Small intestine (tissue), 7 donors: ENCODE measurements at regions not wholly inside any gene's neighbourhood (a gene's known extent, or its start where the extent isn't known, plus 50 kb on each side); places are given as distances from the start of the nearest gene placed in this dataset.
A peak's percentile ranks its signal among the peaks of the same experiment; 100 is the strongest.

Experiments
- DNase-seq, 2 donors: peaks; one replicate each; pipeline versions ENCODE4 v3.0.0 to v3.0.0-alpha.2; 2013
- FAIRE-seq: peaks from 2 replicates; lab custom pipeline; 2012; peaks lifted over from hg19 to GRCh38; lab: Jason Lieb, UNC
- H3K27ac ChIP-seq, 3 donors: one replicate each; pipeline ENCODE4 v1.5.1; 2013; ENCODE audit warnings: low read length in 2 of 3, mild to moderate bottlenecking in 2 of 3, control low read depth in 1 of 3, inconsistent platforms in 1 of 3, low read depth in 1 of 3, moderate library complexity in 1 of 3
- H3K27me3 ChIP-seq, 3 donors: one replicate each; pipeline ENCODE4 v1.6.1; 2013; ENCODE audit warnings: low read length in 3 of 3, inconsistent platforms in 1 of 3; ENCODE audit not compliant: control insufficient read depth in 3 of 3, insufficient read depth in 3 of 3
- H3K36me3 ChIP-seq, 3 donors: one replicate each; pipeline ENCODE4 v1.6.1; 2013; ENCODE audit warnings: low read length in 3 of 3, inconsistent platforms in 1 of 3, low read depth in 1 of 3, mild to moderate bottlenecking in 1 of 3, moderate library complexity in 1 of 3; ENCODE audit not compliant: control insufficient read depth in 3 of 3, insufficient read depth in 2 of 3
- H3K4me1 ChIP-seq, 3 donors: one replicate each; pipeline ENCODE4 v1.6.1; 2013; ENCODE audit warnings: low read length in 2 of 3, inconsistent platforms in 1 of 3, low read depth in 1 of 3, mild to moderate bottlenecking in 1 of 3, moderate library complexity in 1 of 3; ENCODE audit not compliant: control insufficient read depth in 3 of 3, insufficient read depth in 2 of 3
- H3K4me3 ChIP-seq, 3 donors: one replicate each; pipeline ENCODE4 v1.5.1; 2013; ENCODE audit warnings: low read length in 3 of 3, control low read depth in 1 of 3, inconsistent platforms in 1 of 3, low read depth in 1 of 3, mild to moderate bottlenecking in 1 of 3, moderate library complexity in 1 of 3
- H3K9me3 ChIP-seq, 2 donors: one replicate each; pipeline ENCODE4 v1.6.1; 2013; ENCODE audit warnings: low read depth in 1 of 2, low read length in 1 of 2; ENCODE audit not compliant: control insufficient read depth in 2 of 2, insufficient read depth in 1 of 2
- WGBS, 3 donors: extraction: QIAGEN DNeasy Blood & Tissue Kit; methylation state at CpG; one replicate each; pipeline ENCODE4 v1.1.7; 2013; 5-methylcytosine and 5-hydroxymethylcytosine counted together
- donor health status: healthy with polysubstance abuse.
- donor health status: control.
- donor health status: control.
- donor health status: Bipolar disorder and iron deficiency.
- donor health status: healthy.

DNA sequence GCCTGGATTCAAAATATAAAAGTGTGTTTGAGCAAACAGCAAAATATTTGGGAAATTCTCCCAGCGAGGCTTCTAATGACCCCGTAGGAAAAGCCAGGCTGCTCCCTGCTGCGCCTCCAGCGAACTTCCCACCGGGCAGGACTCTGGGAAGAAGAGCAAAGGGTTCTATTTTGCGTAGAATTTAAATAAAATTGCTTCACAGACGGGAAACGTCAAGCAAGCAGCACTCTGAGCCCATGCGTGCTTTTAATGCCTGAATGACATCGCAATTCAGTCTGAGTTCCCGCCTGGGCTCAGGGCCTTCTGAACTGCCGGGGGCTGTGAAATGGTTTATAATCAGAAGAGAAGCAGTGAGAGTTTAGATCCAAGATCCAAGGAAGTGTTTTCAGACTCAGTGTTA lies 775.1 kb downstream of the BRD1 start:
- H3K36me3 ChIP-seq = no peaks in the 10 kb centered on the region
- DNase-seq = no peak
- no peaks in the 10 kb centered on the region for H3K9me3 ChIP-seq
- H3K27ac ChIP-seq = no peak overlapping the region
- no peaks in the 10 kb centered on the region for H3K27me3 ChIP-seq
- H3K4me3 ChIP-seq = peak overlapping the region in 1 of 3 donors; percentile 22
- no peaks in the 10 kb centered on the region for H3K4me1 ChIP-seq
- WGBS, 3 donors = 59 to 76% (median 68%) methylated on average over 12 of the region's 12 CpGs
- FAIRE-seq = no peak

DNA sequence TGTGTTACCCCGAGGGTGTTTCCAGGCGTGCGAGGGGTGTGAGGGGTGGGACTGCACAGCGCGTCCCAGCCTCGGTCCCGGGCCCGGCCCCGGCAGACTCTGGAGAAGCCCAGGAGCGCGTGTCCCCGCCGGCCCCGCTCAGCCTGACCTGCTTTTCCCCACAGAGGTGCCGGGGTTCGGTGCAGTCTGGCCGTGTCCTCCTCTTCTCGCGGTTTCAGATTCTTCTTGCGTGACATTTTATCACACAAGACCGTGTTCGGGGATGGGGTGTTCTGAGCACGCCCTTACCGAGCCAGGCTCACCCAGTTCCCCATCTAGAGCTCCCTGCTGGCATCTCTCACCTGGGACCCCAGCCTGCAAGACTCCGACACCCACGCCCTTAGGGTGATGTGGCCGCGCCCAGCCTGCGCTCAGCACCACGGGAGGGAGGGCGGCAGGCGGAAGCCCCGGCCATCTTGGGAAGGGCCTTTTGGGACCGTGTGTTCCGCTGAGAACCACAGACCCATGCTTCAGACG lies 775.6 kb downstream of the BRD1 start:
- Histone ChIP-seq H3K4me3 (peak overlapping the region in 2 of 3 donors; percentile 2 to 22), H3K27me3 (no peaks in the 10 kb centered on the region), H3K9me3 (no peaks in the 10 kb centered on the region), H3K4me1 (no peaks in the 10 kb centered on the region), H3K27ac (no peak overlapping the region), H3K36me3 (no peaks in the 10 kb centered on the region)
- FAIRE-seq (no peak), DNase-seq (peak in 1 of 2 donors; percentile 11)
- 50 to 54% (median 53%) methylated on average over 36 of the region's 36 CpGs for WGBS, 3 donors

DNA sequence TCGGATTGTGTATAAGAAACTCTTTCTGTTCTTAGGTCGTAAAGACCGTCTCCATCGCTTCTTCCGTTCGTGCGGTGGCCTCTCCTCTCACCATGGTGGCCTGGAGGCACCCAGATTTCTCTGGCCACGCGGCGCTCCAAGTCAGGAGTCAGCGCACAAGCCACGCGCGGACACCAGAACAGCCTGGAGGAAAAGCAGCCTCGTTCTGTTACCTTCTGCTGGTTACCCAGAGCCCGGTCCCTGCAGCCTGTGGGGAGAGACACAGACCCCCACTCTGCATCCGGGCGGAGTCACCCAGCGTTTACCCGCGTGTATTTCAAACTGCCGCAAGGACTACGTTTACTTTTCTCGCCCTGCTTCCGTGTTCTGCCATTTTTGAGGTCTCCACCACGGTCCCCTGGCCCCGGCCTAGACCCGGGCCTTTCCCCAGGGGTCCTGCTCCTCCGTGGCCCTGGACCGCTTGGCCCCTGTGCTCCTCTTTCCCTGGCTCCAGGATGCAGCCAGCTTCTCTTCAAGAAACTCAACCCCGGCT lies 776.1 kb downstream of the BRD1 start:
- Histone ChIP-seq H3K4me1 (no peaks in the 10 kb centered on the region), H3K4me3 (peak overlapping the region in 2 of 3 donors; percentile 2 to 22), H3K9me3 (no peaks in the 10 kb centered on the region), H3K36me3 (no peaks in the 10 kb centered on the region), H3K27ac (no peak overlapping the region), H3K27me3 (no peaks in the 10 kb centered on the region)
- WGBS, 3 donors = 80 to 82% (median 81%) methylated on average over 30 to 31 of the region's 31 CpGs
- DNase-seq (no peak), FAIRE-seq (no peak)

DNA sequence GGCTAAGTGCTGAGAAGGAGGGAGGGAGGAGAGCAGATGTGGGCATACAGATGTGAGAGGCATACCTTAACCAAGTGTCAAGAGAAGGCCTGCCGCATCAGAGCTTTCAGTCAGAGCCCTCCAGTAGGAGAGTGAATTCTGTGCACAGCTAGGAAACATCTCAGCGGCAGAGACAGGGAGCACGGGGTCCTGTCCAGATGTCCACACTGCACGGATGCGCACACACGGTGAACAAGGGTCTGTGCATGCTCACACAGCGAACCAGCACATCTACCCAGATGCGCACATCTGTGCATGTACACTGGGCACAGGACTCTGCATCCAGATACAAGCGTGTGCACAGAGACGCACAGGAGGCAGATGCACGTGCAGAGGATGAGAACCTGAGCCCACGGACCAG lies 778.0 kb downstream of the BRD1 start:
- no peaks in the 10 kb centered on the region for H3K9me3 ChIP-seq
- no peak overlapping the region for H3K27ac ChIP-seq
- no peaks in the 10 kb centered on the region for H3K4me1 ChIP-seq
- DNase-seq (no peak), FAIRE-seq (no peak)
- H3K27me3 ChIP-seq = no peaks in the 10 kb centered on the region
- no peaks in the 10 kb centered on the region for H3K36me3 ChIP-seq
- WGBS, 3 donors = 85 to 92% (median 86%) methylated on average over 12 of the region's 12 CpGs
- H3K4me3 ChIP-seq = no peak overlapping the region

DNA sequence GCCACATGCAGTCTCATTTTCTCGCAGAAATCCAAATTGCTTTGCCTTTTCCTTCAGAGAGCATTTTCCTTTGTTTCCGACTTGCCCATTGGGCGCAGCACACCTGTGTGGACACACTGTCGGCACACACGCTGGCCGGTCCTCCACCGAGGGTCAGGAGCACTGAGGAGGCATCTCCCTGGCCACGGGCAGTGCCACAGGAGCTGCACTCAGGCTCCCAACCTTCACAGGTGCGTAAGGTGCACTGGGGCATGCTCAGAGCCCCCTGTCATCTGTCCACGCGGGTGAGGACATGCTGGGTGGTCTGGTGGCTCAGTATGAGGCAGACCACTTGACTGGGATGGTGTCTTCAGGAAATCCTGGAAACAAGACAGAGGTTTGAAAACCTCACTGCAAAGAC lies 779.1 kb downstream of the BRD1 start:
- 72 to 83% (median 79%) methylated on average over 11 of the region's 11 CpGs for WGBS, 3 donors
- Histone ChIP-seq H3K36me3 (no peaks in the 10 kb centered on the region), H3K9me3 (no peaks in the 10 kb centered on the region), H3K27me3 (no peaks in the 10 kb centered on the region), H3K4me1 (no peaks in the 10 kb centered on the region), H3K4me3 (no peak overlapping the region), H3K27ac (no peak overlapping the region)
- DNase-seq = no peak
- FAIRE-seq = no peak

DNA sequence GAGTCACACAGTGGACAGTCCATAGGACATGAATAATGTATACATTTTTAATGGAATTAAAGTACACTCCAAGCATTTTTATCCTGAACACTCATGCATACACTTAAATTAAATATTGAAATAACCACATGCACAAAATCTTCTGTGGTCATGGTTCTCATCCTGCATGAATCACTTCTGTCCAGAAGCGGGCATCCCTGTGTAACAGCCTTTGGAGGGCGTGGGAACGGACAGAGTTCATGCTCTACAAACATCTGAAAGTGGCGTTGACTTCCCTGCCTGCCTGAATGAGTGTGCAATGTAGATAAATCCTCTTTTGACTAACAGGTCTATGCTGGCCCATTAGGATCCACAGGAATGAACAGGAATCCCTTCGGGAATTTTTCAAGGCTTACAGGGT lies 780.2 kb downstream of the BRD1 start:
- WGBS, 3 donors = 37 to 73% (median 52%) methylated on average over 5 of the region's 5 CpGs
- H3K9me3 ChIP-seq = no peaks in the 10 kb centered on the region
- H3K36me3 ChIP-seq = no peaks in the 10 kb centered on the region
- H3K27me3 ChIP-seq = no peaks in the 10 kb centered on the region
- FAIRE-seq = no peak
- H3K4me3 ChIP-seq = no peak overlapping the region
- no peak for DNase-seq
- no peaks in the 10 kb centered on the region for H3K4me1 ChIP-seq
- H3K27ac ChIP-seq = no peak overlapping the region

DNA sequence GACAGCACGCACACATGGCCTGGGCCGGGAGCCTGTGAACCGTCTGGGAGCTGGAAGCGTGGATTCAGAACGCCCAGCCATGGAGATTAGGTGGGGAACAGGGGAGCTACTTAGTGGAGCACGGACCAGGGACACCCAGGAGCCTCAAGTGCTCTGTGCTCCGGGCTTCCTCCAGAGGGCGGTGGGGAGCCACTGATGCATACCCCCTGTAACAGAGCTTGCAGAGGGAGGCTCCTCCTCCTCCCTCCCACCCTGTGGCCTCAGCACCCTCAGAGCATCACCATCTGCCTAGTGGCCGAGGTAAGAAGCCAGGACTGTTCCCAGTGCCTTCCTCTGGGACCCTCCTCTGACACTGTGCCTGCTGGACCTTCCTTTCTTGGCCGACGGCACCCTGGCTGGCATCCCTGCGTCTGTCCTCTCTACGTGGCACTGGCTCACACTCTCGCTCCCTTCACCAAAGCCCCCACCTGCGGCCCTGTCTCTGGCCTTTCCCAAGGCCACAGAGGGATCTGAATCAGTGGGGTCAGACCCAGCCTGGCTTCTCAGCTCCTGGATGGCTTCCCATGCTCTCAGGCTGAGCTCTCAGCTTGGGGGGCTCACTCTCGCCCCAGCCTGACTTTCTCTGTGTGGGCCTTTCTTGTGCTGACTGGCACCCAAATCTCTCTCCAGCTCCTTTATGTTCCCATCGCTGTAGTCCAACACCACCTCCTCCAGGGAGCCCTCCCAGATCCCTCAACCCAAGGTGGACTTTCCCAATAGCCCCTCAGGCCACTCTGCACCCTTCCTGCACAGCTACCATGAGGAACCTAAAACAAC lies 780.9 kb downstream of the BRD1 start:
- no peak overlapping the region for H3K4me3 ChIP-seq
- no peaks in the 10 kb centered on the region for H3K36me3 ChIP-seq
- no peaks in the 10 kb centered on the region for H3K9me3 ChIP-seq
- H3K27me3 ChIP-seq = no peaks in the 10 kb centered on the region
- no peak for FAIRE-seq
- no peaks in the 10 kb centered on the region for H3K4me1 ChIP-seq
- H3K27ac ChIP-seq = no peak overlapping the region
- WGBS, 3 donors = 47 to 50% (median 50%) methylated on average over 17 of the region's 17 CpGs
- DNase-seq = peak in 1 of 2 donors; percentile 63

DNA sequence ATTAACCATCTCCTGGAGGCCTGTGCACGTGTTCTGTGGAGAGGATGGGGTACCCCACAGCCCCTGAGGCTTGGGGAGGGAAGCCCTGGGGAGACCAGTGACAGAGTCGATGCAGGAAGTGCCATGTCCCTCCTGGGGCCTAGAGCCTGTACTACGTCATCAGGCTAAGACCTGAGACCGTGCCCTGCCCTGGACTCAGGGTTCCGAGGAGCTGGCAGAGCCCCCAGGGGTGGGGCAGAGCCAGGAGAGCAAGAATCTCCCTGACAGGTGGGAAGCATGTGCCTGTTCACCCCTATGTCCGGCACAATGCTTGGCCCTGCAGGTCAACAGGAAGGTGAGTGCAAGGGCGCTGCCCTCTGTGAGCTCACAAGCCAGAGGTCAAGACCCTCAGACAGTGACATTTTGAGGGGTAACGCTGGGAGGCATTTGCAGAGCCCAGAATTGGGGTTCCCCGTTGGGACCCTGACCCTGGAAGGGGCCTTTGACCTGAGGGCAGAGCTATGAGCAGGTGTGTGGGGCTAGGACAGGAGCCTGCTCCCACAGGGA lies 781.6 kb downstream of the BRD1 start:
- FAIRE-seq = no peak
- 42 to 58% (median 47%) methylated on average over 9 of the region's 9 CpGs for WGBS, 3 donors

More for the DNA sequence above, 781.6 kb downstream of the BRD1 start:
- no peak overlapping the region for H3K4me3 ChIP-seq
- no peak for DNase-seq
- no peaks in the 10 kb centered on the region for H3K27me3 ChIP-seq
- H3K9me3 ChIP-seq = no peaks in the 10 kb centered on the region
- H3K36me3 ChIP-seq = no peaks in the 10 kb centered on the region
- H3K27ac ChIP-seq = no peak overlapping the region
- H3K4me1 ChIP-seq = no peaks in the 10 kb centered on the region
